IPS-NIHi11 (cell line): ENCODE measurements at regions not wholly inside any gene's neighbourhood (a gene's known extent, or its start where the extent isn't known, plus 50 kb on each side); places are given as distances from the start of the nearest gene placed in this dataset.
"Not testable (repeated sequence)": the region's sequence is repeated elsewhere in the genome, so short reads cannot be mapped to it uniquely, and the experiment has no call there.

ENCODE experiments used
- DNase-seq: peaks from one replicate; pipeline ENCODE4 v3.0.0; 2012; ENCODE audit warnings: mixed read lengths, low spot score

DNA sequence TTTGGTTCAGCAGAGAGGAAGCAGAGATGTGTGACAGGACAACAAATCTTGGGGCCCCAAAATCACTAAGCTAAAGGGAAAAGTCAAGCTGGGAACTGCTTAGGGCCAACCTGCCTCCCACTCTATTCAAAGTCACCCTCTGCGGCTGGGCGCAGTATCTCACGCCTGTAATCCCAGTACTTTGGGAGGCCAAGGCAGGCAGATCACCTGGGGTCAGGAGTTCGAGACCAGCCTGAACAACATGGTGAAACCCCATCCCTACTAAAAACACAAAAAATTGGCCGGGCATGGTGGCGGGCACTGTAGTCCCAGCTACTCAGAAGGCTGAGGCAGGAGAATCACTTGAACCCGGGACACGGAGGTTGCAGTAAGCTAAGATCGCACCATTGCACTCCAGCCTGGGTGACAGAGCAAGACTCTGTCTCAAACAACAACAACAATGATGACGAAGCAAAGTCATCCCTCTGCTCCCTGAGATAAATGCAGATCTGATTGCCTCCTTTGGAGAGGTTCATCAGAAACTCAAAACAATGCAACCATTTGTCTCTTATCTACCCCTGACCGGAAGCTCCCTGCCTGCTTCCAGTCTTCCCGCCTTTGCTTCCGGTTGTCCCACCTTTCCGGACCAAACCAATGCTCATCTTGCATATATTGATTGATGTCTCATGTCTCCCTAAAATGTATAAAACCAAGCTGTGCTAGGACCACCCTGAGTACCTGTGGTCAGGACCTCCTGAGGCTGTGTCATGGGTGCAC lies 136.4 kb upstream of the AFDN start:
- not testable (repeated sequence) for DNase-seq

DNA sequence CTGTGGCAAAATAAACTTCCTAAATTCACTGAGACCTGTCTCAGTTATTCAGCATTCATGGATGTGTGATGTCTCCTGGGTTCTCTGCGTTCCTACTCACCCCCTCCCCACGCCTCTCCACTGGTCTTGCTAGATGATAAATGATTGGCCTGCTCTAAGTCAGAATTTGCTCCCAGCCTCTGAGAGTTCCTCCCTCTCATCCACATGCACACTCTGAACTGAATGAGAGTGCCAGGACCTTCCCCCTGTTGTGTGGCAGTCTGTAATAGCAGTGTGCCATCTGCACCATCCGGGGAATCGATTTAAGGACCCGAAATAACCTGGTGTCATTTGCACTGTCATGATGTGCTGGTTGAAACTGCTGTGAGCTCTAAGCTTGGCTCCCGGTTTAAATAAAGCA lies 135.8 kb upstream of the AFDN start:
- no peak for DNase-seq

GRCh38 chr6:167691533-167692312 lies 135.0 kb upstream of the AFDN start:
- no peak for DNase-seq

DNA sequence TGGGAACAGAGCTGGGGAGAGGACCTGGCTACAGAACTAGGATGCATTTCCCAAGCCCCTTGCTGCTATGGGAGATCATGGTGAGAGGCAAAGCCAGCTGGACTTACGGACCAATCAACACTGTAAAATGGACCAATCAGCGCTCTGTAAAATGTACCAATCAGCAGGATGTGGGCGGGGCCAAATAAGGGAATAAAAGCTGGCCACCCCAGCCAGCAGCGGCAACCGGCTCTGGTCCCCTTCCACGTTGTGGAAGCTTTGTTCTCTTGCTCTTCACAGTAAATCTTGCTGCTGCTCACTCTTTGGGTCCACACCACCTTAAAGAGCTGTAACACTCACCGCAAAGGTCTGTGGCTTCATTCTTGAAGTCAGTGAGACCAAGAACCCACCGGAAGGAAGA lies 133.2 kb upstream of the AFDN start:
- not testable (repeated sequence) for DNase-seq

DNA sequence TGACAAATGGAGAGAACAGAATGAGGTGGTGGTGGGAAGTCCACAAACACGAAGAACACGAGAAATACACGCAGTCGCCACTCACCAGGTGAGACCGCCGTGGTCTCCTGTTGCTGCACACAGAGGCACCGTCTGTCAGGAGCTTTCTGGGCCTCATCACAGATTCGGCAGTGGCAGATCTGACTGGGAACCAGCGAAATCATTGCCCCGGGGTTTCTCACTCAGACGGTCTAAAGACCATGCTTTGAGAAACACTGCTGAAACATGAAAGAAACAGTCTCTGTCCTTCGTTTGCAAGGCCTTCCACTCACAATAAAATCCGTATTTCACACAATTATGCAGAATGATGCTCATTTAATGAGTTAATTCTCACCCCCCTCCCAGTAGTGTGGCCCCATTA lies 130.9 kb upstream of the AFDN start:
- DNase-seq = no peak

- DNase-seq = no peak
Observed at GRCh38 chr6:167696296-167696695, 130.4 kb upstream of the AFDN start.

DNA sequence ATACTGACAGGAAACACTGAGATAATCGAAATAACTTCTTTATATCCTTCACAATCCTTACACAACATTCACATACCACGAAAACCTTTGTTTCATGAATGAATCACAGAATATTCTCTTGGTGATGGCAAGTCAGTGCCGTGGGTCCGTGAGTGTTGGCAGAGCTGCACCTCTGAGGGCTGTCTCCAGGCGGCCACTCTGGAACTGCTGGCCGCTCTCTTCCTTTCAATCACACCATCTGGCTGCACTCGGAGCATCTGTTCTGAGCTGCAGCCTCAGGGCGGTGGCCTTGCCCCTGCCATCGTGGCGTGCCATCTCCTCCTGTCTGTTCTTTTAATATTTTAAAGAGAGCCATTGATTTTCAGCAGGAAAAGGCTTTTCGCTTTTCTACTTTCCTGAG lies 129.4 kb upstream of the AFDN start:
- no peak for DNase-seq

- DNase-seq = no peak
Observed at GRCh38 chr6:167698540-167698939, 128.2 kb upstream of the AFDN start.

GRCh38 chr6:167699141-167699931 lies 127.4 kb upstream of the AFDN start:
- no peak for DNase-seq

GRCh38 chr6:167700199-167700598 lies 126.5 kb upstream of the AFDN start:
- DNase-seq = no peak

GRCh38 chr6:167701010-167701409 lies 125.7 kb upstream of the AFDN start:
- no peak for DNase-seq

GRCh38 chr6:167702241-167702827 lies 124.4 kb upstream of the AFDN start:
- no peak for DNase-seq

GRCh38 chr6:167703347-167703746 lies 123.4 kb upstream of the AFDN start:
- DNase-seq = no peak

DNA sequence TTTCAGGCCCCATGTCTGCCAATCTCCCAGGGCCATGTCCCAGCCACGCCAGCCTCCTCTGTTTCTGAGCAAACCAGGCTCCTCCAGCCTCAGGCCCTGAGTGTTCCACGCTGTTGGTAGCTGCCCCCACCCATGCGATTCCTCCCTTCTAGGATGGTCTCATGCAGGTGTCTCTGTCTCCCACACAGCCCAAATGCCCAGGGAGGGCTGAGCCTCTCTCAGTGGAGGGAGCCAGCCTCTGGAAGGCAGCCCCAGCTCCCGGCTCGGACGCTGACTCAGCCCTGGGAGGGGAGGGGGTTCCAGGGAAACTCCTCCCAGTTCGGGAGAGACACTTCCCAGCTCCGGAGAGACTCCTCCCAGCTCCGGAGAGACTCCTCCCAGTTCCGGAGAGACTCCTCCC lies 122.9 kb upstream of the AFDN start:
- DNase-seq = no peak

DNA sequence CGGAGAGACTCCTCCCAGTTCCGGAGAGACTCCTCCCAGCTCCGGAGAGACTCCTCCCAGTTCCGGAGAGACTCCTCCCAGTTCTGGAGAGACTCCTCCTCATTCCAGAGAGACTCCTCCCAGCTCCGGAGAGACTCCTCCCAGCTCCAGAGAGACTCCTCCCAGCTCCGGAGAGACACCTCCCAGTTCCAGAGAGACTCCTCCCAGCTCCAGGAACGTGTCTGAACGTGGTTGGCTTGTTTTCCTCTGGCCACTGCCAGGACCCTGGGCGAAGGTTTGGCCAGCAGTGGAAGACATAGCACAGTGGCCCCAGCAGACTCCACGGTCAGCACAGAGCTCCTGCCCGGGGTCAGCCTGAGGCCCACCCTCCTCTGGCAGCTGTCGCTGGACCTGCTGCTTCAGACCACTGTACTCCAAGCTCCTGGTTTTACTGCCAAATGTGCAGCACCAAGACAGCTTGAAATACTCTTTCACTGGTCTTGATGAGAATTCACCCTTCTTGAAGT lies 122.3 kb upstream of the AFDN start:
- no peak for DNase-seq

GRCh38 chr6:167705211-167705750 lies 121.4 kb upstream of the AFDN start:
- no peak for DNase-seq

GRCh38 chr6:167706313-167707109 lies 120.2 kb upstream of the AFDN start:
- no peak for DNase-seq

DNA sequence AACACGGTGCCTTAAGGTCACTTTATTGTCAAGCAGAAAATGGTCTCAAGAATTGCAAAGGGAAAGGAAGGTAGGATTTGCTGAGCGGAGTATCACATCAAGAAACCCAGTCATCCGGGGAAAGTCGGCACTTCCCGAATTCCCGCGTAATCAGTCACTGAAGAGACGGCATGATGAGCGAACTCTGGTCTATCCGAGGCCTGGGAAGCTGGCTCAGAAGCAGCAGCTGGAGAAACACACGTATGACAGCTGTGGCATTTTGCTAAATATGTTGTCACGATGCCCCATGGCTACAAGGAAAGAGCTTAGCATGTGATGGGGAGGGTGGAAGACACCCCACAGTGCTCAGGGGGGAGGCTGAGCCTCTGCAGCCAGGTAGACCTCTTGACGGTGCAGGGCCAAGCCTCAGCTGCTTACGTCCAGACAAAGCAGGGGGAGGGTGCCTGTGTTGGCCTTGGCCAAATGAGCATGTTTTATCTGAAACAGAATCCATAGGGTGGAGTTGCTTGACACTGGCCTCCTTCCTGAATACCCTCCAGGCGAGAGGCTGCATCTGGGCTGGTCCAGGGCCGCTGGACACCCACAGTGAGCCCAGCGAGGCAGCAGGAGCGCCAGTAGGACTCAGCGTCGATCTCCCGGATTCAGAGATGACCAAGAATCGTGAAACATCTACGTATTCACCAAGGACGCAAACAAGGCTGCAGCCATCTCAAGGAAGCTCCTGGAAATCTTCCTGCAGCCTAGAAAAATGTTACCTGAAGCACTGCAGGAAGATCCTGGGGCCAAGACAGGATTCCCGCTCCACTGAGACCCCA lies 118.8 kb upstream of the AFDN start:
- no peak for DNase-seq

DNA sequence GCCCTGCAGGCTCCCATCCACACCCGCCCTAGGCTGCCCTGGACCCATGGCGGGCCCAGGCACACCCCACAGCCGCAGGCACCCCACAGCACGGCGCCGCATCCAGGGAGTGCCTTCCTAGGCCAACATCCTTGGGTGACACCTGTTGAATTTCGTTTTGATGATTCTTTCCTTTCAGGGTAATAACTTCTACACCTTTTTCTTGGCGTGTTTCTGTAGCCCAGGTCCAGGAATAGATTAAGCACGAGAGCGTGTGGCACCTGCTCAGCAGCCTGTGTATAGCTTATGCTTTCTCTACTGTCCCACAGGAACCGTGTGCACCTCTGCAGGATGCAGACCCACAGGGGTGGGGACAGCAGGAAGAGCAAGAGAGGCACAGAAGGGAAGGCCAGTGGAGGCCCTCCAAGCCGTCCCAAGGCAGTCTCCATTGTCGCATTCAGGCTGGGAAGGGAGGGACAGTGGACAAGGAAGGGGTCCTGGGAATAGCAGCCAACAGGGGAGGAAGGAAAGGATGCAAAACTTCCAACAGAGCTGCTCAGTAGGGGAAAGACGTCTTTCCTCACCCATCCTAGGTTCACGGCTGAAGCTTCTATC lies 118.1 kb upstream of the AFDN start:
- DNase-seq = no peak

GRCh38 chr6:167709196-167709595 lies 117.5 kb upstream of the AFDN start:
- no peak for DNase-seq
